MV-4-11 (cell line): ENCODE measurements at regions not wholly inside any gene's neighbourhood (a gene's known extent, or its start where the extent isn't known, plus 50 kb on each side); places are given as distances from the start of the nearest gene placed in this dataset.

Source experiments
- DNase-seq: peaks from one replicate; lab custom pipeline; 2025; lab: John Stamatoyannopoulos, UW

DNA sequence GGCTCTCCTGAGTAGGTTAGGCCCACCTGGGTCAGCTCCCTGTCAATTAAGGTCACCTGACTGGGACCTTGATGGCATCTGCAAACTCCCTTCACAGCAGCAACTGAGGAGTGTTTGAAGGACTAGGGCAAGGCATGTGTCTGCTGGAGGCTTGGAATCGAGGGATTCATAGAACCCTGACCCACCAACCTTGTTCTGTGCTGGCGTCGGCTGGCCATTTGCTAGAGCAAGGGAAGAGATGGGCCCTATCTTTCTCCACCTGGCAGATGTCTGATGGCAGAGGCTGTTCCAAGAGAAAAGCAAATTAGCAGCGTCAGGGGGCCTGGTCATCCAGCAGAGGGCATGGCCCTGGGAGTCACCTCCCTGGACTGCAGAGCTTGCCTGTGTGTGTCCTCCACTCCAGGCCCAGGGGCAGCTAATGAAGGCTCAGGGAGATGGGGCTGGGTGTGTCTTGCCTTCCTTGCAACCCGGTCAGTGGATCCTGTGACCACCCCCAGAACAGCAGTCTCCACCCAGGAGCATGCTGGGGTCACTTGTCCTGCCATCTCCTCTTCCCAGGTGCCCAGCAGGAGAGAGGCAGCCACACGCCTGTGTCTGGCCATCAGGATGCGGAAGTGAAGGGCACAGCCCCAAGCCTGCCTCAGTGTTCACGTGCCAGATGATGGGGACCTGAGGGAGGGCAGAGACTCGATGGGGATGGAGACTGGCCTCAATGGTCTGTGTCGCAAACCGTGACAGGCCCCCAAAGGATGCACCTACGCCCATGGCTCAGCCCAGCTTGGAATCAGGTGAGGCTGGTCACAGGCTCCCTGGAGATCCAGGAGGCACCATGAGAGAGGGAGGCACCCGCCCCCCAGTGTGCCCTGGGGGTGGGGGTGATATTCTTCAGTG is 53.9 kb downstream of the BARX1 start:
- no peak for DNase-seq

DNA sequence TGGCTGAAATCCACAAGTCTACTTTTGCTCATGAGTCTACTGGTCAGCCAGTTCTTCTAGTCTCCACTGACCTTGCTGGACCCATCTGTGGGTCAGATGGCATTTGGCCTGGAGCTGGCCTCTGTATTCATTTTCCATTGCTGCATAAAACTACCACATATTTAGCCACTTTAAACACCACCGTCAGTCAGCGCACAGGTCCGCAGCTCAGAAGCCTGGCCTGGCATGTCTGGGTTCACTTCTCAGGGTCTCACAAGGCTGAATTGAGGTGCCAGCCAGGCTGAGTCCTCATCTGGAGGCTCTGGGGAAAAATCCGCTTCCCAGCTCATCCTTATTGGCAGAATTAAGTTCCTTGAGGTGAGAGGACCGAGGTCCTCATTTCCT is 54.7 kb downstream of the BARX1 start:
- no peak for DNase-seq

DNA sequence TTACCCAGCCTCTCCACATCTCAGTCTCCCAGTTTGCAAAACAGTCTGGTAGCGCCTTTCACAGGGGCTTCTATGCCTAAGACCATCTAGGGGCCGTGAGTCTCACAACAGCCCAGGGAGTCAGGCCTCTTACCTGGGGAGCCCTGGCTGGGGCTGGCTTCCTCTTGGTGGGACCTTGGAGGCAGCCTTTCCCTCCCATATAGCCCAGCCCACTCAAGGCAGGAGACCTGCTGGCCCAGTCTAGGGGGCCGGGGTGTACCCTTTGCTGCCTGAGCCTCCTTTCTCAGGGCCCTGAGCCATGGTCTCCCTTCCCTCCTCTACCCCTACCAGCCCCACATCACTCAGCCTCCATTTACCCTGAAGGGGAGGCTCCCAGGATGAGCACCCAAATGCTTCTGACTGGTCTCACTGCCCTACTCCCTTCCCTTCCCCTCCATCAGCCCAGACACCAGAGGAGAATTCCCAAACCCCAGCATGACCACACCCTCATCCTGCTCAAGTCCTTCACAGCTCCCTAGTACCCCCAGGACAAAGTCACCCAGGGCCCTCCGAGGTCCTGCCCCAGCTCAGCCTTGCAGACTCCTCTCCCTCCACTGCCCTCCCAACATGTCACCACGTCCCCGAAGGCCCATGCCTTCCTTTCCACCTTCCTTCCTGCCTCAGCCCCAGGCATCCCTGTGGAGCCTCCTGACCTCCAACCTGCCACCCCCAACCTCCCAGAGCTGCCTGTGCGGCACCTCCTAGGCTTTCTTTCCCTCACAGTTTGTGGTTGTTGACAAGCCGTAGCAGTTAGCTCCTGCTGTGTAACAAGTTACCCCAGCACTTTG is 55.3 kb downstream of the BARX1 start:
- DNase-seq = no peak

DNA sequence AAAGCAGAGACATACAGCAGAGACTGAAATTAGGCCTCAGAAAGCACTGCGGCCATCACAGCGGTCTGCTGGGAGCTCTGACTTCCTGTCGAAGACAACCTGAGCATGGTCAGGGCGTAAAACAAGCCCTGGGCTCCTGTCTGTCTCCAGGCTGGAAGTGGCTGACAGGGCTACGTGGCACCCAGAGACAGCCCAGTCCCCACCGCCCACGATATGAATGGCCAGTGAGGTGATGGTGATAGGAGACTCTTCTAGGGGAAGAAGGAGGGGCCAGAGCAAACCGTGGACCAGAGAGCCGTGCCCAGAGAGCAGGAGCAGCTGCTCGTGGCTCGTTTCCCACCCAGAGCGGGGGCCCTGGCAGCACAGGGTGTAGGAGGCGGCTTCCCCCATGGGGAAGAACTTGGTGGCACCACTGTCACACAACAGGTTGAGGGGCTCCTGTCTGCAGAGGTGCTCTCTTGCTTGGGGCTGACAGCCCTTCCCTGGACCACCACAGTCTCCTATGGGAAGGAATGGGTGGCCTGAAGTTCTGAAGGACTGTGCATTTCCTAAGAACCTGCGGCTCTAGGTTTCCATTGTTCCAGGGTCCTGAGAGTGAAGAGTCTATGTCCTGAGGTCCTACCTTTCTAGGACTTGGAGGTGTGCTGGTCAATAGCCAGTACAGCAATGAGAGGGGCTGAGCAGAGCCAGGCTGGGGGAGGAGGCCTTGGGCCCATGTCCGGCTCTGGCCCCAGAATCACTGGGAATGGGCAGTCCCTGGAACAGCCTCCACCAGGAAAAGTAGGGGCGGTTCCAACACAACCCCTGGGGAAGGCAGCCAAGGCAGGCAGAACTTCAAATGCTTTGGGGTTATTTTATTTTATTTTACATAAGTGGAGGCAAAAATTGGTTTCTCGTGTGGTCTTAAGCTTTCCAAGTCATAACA is 56.4 kb downstream of the BARX1 start:
- DNase-seq = no peak

DNA sequence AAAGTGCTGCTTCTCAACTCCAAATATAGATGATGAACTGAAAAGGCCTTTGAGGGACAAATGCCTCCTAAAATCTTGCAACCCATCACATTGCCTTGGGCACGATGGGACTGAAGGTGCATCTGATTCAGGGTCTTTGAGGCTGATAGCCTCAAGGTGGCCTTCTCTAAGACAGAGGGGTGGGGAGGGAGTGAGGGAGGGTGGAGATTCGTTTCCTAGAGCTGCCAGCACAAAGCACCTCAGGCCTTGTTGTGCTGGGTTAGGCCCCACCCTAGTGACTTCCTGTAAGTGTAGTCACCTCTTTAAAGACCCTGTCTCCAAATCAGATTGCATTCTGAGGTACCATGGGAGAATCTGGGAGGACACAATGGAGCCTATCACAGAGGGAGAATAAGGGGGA is 57.1 kb downstream of the BARX1 start:
- DNase-seq = no peak

DNA sequence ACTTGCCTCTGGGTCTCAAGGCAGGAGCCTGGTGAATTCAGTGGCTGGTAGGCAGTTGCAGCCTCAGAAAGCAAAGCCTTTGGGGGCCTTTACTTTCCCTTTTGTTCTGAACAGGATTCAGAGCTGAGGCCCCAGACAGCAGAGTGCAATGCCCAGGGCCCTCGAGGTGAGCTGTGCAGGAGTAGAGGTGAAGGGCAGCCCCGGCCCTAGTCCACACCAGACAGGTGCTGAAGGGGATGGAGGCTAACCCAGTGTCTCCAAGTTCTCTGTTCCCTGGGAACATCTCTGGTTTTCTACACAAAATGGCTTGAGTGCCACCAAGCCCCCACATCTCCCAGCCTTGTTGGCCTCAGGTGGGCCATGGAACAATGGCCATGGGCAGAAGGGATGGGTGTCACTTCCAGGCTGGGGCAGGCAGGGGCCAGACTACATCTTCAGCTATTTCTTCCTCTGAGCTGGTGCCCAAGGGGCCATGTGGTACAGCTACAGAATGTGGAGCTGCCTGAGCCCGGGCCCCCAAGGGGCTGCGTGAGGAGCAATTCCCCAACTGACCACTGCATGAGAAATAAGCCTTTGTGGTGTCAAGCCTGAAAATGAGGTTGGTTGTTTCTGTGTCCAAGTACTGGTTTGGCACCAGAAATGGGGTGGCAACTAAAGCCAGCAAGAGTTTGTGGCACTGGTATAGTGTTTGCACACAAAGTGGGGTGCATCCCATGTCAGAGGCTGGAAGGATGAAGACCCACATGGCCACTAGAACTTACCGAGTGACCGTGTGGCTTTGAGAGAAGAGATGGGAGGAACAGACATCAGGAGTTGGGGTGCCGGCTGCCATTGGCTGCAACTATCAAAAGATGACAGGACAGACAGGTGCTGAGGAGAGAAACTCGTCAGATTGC is 57.8 kb downstream of the BARX1 start:
- no peak for DNase-seq

DNA sequence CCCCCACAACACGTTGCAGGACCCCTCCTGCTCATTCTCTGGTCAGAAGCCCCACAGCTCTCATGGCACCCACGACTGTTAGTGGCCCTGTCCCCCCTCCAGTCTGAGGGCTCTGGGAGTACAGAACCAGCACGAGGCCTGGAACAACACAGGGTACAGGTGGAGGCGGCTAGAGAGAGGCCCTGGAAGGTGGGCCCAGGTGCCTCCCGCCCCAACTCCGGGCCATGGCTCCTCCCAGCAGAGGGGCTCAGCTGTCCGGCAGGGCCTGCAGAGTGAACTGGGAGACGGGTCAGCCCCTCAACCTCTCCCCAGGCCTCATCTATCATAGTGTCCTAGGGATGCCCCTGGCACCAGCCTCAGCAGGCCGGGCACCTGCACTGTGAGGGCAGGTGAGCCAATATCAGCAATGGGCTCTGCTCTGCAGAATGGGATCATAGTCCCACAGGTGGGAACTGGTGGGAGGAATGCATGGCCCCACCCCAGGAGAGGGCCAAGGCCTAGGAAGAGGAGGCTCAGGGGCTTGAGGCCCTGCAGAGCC is 58.6 kb downstream of the BARX1 start:
- DNase-seq = no peak

DNA sequence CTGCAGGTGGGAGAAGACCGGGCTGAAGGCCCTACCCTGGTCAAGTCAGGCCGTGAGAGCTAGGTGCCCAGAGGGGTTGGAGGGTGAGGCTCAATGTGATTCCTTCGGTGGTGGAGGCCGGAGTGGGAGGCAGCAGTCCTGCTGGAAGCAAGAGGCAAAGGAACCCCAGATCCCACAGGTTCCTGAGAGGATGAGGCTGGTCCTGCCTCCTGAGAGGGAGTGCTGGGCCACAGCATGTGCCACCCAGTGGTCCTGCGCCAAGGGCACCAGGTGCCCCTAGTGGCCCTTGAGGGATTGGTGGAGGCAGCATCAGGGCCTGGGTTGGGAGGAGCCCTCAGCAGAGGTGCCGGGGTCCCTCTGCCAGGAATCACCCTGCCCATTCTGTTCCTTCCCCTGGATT is 59.1 kb downstream of the BARX1 start:
- DNase-seq = no peak

DNA sequence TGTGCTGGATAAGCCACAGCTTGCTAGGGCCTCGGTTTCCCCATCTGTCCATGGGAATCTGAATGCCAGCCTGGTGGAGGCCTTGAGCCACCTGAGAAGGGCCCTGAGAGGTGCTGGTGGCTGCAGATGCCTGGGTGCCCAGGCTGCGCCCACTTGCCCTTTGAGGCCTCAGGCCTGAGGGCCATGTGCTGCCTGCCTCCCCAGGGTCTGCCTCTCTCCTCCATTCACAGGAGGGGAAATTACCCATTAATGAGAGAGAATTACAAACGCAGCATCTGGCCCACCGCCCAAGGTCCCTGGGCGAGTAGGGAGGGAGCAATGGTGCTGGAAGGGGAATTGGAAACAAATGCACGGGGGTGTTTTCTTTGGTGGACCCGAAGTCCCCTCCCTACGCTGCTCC is 59.6 kb downstream of the BARX1 start:
- no peak for DNase-seq

DNA sequence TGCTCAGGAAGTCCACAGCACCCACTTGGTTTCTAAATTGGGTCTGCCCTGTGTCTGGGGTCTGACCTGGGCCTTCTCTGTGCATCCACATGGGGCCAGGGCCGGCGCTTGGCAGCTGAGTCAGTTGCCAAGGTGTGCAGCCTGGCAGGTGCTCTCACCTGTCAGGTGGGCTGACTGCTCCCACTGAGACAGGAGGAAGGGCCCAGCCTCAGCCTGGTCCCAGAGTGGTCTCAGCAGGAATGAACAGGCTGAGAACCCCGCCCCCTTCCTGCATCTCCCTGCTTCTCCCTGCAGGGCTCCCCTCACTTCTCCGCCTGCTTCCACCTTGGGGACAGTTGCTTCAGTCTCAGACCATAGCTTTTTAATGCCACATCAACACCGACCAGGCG is 60.5 kb downstream of the BARX1 start:
- DNase-seq = no peak

DNA sequence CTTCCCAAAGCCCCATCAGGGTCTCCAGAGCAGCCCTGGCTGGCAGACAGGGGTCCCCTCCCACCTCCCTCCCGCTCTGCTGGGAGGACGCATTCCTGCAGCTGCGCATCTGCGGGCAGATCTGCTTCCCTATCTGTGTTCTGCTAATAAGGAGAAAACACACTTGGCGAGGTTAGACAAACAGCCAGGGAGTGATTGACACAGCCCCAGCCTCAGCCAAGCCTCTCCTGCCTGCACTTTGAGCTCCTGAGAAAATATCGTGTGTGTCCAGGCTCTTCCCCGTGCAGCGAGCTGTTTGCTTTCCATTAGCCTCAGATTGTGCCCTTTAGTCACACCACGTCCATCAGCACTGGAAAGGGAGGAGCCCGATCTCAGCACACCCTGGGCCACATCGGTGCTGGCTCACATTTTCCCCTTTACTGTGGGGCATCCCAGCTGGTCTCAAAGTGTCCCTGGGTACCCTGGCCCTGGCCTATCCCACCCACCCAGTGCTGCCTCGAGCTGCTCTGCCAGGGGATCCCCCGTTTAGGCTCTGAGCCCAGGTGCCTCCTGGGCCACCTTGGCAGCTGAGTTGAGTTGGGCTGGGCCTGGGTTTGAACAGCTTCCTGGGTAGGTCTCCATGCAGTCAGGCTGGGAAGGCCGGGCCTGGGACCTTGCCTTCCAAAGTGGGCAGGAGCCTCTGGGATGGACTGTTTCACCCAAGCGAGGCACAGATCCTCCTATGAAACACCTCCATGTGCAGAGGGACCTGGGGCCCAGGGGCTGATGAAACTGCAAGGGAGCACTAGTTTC is 61.1 kb downstream of the BARX1 start:
- no peak for DNase-seq

DNA sequence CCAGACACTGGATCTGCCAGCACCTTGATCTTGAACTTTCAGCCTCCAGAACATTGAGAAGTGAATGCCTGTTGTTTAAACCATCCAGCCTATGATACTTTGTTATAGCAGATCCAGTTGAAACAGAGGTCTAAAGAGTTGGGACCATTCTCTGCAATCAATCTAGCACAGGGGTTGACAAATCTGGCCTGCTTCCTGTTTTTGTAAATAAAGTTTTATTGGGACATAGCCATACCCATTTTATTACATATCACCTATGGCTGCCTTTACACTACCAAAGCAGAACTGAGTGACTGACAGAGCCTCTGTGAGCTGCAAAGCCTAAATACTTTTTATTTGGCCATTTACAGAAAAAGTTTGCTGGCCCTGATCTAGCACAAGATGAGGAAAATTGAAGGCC is 62.0 kb downstream of the BARX1 start:
- no peak for DNase-seq

DNA sequence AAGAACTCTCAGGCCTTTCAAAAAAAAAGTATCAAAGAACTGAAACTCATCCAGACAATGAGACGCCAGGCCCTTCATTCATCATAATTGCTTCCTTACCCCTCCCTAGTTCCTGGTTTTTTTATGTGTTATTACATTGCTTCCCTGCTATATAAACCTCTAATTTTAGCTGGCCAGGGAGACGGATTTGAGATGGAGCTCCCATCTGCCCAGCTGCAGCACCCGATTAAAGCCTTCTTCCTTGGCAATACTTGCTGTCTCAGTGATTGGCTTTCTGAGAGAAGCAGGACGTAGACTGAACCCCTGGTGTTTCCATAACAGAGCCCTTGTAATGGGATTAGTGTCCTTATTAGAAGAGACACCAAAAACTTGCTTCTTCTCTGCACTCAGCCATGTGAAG is 62.4 kb downstream of the BARX1 start:
- no peak for DNase-seq

DNA sequence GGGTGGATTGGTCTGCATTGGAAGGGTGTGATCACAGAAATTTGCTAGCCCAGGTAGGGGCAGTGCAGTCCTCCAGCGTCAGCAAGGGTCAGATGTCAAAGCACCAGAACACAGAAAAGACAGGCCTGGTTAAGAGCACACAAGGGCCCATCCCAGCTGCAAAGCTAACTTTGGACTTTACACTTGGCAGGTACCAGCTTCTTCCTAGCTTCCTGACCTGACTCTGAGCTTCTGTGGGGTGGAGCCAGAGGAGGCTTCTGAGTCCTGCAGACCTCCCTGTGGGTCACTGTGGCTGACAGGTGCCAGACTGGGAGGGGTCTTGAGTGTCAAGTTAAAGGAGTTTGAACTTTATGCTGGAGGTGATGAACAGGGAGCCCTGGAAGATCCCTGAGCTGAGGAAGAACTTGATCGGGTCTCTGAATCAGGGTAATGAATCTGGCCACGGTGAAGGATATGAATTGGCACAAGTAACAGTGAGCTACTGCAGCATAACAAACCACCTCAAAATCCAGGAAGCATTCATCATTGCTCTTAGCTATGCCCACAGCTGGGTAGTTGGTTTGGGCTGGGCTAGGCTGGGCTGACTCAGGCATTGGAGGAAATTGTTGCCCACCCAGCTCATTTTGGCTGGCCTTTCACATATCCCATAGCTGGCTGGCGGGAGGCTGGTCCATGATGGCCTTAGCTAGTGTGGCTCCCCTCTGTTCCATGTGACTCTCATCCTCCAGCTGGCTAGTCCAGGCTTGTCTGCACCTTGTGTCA is 63.4 kb downstream of the BARX1 start:
- DNase-seq = no peak

DNA sequence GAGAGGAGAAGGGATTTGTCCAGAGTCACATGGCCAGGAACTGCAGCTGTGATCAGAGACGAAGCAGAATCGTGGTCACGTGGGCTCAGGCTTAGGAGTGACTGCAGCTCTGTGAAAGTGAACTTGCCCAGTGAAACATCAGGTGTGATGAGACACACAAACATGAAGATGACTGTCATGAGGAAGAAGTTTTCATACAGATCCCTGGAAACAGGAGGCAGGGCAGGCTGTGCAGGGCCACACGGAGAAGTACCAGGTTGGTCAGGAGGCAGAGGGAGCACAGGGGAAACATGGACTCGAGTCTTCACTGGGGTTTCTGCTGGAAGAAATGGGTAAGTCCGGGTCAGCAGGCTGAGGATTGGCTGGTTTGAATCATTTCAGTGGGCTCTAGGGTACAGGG is 64.1 kb downstream of the BARX1 start:
- DNase-seq = peak; percentile 37

DNA sequence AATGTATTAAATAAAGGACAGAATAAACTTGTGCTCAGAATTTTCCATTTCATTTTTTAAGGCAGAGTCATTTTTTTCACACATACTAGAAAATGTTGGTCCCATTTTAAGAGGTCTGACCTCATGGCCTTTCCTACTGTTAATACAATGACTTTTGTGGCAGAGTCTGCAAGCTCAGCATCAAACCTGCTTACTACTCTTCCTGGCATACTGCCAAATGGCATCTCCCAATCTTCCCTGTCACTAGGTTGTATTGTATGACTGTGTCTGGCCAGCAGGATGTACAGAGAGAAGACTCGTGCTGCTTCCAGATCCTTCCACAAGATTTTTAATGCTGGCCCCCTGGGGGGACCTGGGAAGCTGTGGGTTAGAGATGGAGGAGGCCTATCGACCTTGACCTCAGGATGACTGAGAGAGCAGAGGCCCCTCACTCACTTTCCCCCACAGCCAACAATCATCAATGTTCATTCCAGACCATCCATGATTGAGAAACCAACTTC is 64.7 kb downstream of the BARX1 start:
- DNase-seq = no peak

DNA sequence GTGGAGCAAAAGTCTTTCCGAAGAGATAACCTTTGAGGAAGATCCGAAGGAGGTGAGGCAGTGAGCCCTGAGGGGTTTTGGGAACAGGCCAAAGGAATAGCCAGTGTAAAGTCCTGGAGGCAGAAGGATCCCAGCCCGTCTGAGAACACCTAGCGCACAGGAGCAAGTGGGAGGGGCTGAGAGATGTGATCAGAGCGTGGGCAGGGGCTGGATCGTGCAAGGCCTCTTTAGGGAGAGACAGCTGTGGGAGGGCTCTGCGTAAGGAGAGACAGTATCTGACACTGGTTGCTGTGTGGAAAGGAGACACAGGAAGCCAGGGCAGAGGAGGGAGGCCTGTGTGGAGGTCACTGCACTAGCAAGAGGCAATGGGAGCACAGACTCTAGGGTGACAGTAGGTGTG is 68.2 kb downstream of the BARX1 start:
- no peak for DNase-seq

DNA sequence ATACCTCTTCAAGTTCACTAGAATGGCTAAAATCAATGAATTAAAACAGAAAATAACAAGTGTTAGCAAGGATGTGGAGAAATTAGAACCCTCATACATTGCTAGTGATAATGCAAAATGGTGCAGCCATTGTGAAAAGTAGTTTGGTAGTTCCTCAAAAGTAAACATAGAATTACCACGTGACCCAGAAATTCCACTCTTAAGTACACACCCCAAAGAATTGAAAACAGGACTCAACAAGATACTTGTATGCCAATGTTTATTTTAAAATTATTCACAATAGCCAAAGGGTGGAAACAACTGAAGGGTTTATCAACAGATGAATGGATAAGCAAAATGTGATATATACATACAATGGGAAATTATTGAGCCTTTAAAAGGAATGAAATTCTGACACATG is 70.3 kb downstream of the BARX1 start:
- DNase-seq = no peak
